ENCODE measurements at regions not wholly inside any gene's neighbourhood (a gene's known extent, or its start where the extent isn't known, plus 50 kb on each side); places are given as distances from the start of the nearest gene placed in this dataset.
"Not testable (repeated sequence)": the region's sequence is repeated elsewhere in the genome, so short reads cannot be mapped to it uniquely, and the experiment has no call there.

DNA sequence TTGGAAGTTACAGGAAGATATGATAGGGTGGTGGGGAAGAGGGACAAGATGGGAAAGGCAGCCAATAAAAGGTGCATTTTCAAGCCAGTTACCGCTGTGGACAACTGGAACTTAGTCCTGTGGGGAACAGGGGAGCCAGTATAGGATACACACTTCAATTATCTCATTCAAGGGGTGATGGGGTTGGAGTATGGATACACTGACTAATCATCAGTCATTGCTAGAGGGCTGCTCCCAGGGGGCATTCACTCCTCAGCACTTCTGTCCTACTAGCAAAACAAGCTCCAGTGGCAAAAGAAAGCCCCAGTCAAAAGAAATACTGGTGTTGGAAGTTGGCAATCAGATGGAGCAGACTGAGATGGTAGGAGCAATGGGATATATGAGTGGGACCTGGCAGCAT, 183.4 kb upstream of the GADL1 start:
- 89% methylated on average over 1 of the region's 1 CpG for WGBS
- H3K36me3 ChIP-seq (ENCODE audit: insufficient read depth), result no peaks in the 10 kb centered on the region
- DNase-seq (ENCODE audit: extremely low spot score), result no peak
- H3K4me1 ChIP-seq (ENCODE audit: insufficient read depth), result no peaks in the 10 kb centered on the region
- H3K27ac ChIP-seq (ENCODE audit: low read depth), result no peak overlapping the region
- H3K4me3 ChIP-seq (ENCODE audit: low read depth, low read length), result no peak overlapping the region

DNA sequence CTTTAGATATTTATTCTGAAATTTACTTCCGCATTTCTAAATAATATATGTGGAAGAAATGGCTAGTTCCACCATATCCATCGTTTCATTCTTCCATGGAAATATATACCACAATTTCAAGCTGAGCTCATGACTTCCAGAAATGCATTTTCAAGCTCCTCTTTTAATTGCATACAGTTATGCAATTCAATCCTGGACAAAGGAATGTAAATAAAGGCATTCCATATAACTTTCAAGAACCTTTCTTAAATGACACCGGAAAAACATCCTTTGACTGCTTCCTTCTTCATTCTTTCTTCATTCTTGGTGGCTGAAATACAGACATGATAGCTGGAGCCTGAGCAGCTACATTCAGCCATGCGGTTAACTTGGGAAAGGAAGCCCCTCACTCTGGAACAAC, 185.2 kb upstream of the GADL1 start:
- Histone ChIP-seq H3K27ac (ENCODE audit: low read depth) (no peak overlapping the region), H3K4me1 (ENCODE audit: insufficient read depth) (no peaks in the 10 kb centered on the region), H3K4me3 (ENCODE audit: low read depth, low read length) (no peak overlapping the region), H3K36me3 (ENCODE audit: insufficient read depth) (no peaks in the 10 kb centered on the region)
- 90% methylated on average over 4 of the region's 4 CpGs for WGBS
- no peak for DNase-seq (ENCODE audit: extremely low spot score)

DNA sequence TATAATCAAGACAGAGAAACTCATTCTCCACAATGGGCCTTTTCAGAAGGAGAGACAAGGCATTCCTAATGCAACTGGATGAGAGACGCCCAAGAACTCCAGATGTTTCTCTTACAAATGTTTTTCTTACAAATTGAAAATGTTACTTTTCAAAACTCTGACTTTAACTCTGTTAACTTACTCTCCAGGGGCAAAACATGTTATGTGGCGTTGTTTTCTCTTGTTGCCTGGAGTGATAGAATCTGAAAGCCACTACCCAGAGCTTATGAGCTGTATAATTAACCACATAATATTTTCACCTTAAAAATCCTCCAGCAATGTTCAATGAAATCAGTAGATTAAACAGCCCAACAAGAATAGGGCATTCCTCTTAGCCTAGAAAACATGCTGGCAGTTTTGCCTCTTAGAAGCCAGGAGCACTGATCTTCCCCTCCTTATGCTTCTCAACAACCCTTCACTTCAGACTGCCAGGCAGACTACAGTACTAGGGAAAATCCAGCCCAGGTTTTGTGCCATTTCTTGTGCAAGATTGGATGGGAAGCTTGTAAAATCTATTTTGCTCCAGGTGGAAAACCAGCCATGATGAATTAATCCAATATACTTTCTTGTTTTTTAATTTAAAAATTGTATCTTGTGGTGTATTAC, 186.7 kb upstream of the GADL1 start:
- DNase-seq (ENCODE audit: extremely low spot score), result no peak
- Histone ChIP-seq H3K4me1 (ENCODE audit: insufficient read depth) (no peaks in the 10 kb centered on the region), H3K27ac (ENCODE audit: low read depth) (no peak overlapping the region), H3K36me3 (ENCODE audit: insufficient read depth) (no peaks in the 10 kb centered on the region), H3K4me3 (ENCODE audit: low read depth, low read length) (no peak overlapping the region)
- 64% methylated on average over 2 of the region's 2 CpGs for WGBS

- H3K4me1 ChIP-seq (ENCODE audit: insufficient read depth), result no peaks in the 10 kb centered on the region
- DNase-seq (ENCODE audit: extremely low spot score), result no peak
- H3K27ac ChIP-seq (ENCODE audit: low read depth), result no peak overlapping the region
- H3K36me3 ChIP-seq (ENCODE audit: insufficient read depth), result no peaks in the 10 kb centered on the region
- H3K4me3 ChIP-seq (ENCODE audit: low read depth, low read length), result no peak overlapping the region
Observed at GRCh38 chr3:31086148-31086547, 191.7 kb upstream of the GADL1 start.

GRCh38 chr3:31086698-31087097, 192.2 kb upstream of the GADL1 start:
- no peak for DNase-seq (ENCODE audit: extremely low spot score)
- H3K4me1 ChIP-seq (ENCODE audit: insufficient read depth), result no peaks in the 10 kb centered on the region
- no peak overlapping the region for H3K27ac ChIP-seq (ENCODE audit: low read depth)
- H3K36me3 ChIP-seq (ENCODE audit: insufficient read depth), result no peaks in the 10 kb centered on the region
- no peak overlapping the region for H3K4me3 ChIP-seq (ENCODE audit: low read depth, low read length)

GRCh38 chr3:31091748-31092147, 197.3 kb upstream of the GADL1 start:
- no peak overlapping the region for H3K4me3 ChIP-seq (ENCODE audit: low read depth, low read length)
- no peaks in the 10 kb centered on the region for H3K36me3 ChIP-seq (ENCODE audit: insufficient read depth)
- no peak for DNase-seq (ENCODE audit: extremely low spot score)
- no peaks in the 10 kb centered on the region for H3K4me1 ChIP-seq (ENCODE audit: insufficient read depth)
- 72% methylated on average over 2 of the region's 2 CpGs for WGBS
- no peak overlapping the region for H3K27ac ChIP-seq (ENCODE audit: low read depth)

DNA sequence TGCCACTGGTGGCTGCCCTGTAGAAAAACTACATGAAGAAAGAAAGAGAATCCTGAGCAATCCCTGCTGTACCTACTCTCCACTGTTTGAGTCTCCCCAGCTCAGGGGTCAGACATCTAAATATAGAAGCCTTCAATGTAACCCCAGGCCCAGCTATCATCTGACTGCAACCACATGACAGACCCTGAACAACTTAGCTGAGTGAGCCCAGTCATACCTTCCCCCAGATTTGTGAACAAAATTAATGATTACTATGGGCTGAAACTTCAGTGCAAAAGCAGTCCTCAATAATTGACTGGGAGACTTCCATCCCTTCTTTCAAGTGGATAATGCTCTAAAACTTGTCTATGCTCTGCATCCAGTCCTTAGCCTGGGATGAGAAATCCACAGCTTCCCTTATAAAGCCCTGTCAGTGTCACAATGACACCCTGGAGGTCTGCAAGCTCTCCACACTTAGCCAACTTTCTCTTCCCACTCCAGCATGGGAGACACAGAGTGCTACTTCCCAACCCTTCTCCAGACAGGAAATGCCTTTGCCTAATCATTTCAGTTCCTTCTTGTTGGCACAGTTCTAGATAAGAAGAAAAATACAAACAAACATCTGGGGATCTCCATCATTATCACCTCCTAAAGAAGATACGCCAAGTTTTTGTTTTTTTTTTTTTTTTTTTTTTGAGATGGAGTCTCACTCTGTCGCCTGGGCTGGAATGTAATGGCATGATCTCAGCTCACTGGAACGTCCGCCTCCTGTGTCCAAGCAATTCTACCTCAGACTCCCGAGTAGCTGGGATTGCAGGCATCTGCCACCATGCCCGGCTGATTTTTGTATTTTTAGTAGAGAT, 198.5 kb upstream of the GADL1 start:
- no peak overlapping the region for H3K4me3 ChIP-seq (ENCODE audit: low read depth, low read length)
- no peak overlapping the region for H3K27ac ChIP-seq (ENCODE audit: low read depth)
- 63% methylated on average over 6 of the region's 6 CpGs for WGBS
- H3K4me1 ChIP-seq (ENCODE audit: insufficient read depth), result no peaks in the 10 kb centered on the region
- H3K36me3 ChIP-seq (ENCODE audit: insufficient read depth), result no peaks in the 10 kb centered on the region
- no peak for DNase-seq (ENCODE audit: extremely low spot score)

- Histone ChIP-seq H3K27ac (ENCODE audit: low read depth) (no peak overlapping the region), H3K4me1 (ENCODE audit: insufficient read depth) (no peaks in the 10 kb centered on the region), H3K4me3 (ENCODE audit: low read depth, low read length) (no peak overlapping the region), H3K36me3 (ENCODE audit: insufficient read depth) (no peaks in the 10 kb centered on the region)
- WGBS, result 87% methylated on average over 3 of the region's 3 CpGs
- no peak for DNase-seq (ENCODE audit: extremely low spot score)
Observed at GRCh38 chr3:31093606-31094005, 199.1 kb upstream of the GADL1 start.

DNA sequence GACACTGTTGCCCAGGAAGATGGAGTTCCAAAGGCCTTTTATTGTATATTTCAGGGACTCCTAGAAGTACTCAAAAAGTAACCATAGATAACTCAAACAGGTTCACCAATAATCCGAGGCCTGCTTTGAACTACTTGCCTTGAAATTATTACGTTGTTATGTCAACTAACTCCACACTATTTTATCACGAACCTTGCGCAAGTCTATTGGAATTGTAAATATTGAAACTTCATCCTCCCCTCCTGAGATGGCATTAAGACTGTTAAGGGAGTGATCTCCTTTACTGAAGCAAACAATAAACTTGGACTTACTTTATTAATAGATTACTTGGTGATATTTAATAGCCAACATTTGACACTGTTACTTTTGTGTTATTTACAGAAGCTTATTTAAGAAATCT, 199.6 kb upstream of the GADL1 start:
- no peak for DNase-seq (ENCODE audit: extremely low spot score)
- no peak overlapping the region for H3K4me3 ChIP-seq (ENCODE audit: low read depth, low read length)
- H3K36me3 ChIP-seq (ENCODE audit: insufficient read depth), result no peaks in the 10 kb centered on the region
- no peaks in the 10 kb centered on the region for H3K4me1 ChIP-seq (ENCODE audit: insufficient read depth)
- no peak overlapping the region for H3K27ac ChIP-seq (ENCODE audit: low read depth)
- WGBS, result 89% methylated on average over 4 of the region's 4 CpGs

DNA sequence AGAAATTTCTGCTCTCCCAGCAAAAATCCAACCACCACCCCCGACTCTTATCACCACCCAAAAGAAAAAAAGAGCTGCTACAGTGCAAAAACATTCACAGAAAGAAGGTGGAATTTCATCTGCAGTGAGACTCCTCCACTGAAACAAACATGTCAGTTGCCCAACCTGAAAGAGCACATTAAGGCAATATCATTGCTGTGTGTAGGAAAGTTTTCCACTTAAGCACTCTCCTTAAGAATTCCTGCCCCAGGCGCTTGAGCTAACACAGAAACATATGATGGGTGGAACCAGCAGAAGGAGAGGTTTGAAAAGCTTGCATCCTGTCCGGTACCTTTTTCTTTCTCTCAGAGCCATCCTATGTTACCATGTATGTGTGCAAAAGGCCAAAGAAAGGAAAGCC, 200.8 kb upstream of the GADL1 start:
- no peaks in the 10 kb centered on the region for H3K36me3 ChIP-seq (ENCODE audit: insufficient read depth)
- no peak overlapping the region for H3K27ac ChIP-seq (ENCODE audit: low read depth)
- WGBS, result 87% methylated on average over 3 of the region's 3 CpGs
- no peaks in the 10 kb centered on the region for H3K4me1 ChIP-seq (ENCODE audit: insufficient read depth)
- no peak overlapping the region for H3K4me3 ChIP-seq (ENCODE audit: low read depth, low read length)
- no peak for DNase-seq (ENCODE audit: extremely low spot score)

DNA sequence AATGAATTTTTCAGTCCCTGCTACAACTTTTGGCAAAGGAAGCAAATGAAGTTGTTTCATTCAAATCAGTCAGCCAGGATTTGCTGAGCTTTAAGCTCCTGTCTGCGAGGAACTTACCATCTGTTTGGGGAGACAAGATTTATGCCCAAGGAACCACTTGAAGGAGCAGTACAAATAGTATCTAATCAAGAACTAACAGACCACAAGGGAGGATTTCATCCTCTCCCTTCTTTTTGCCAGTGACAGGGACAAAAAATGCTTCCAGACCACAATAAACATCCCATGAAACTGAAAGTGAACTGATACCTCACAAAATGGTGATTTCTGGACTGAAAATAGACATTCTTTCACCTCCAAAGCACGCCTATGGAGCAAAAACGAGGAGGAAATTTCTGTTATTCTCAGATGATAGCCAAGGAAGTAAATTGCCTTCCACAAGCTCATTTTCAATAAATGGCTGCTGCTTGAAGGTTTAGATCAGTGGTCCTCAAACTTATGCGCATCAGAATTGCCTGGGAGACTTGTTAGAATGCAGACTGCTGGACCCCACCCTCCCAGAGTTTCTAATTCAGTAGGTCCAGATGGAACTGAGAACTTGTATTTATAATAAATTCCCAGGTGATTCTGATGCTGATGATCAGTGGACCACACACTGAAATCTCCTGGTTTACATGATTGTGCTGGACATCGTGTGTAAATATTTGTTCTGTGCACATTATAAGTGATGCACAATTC, 202.4 kb upstream of the GADL1 start:
- H3K4me1 ChIP-seq (ENCODE audit: insufficient read depth), result no peaks in the 10 kb centered on the region
- H3K4me3 ChIP-seq (ENCODE audit: low read depth, low read length), result no peak overlapping the region
- H3K27ac ChIP-seq (ENCODE audit: low read depth), result no peak overlapping the region
- WGBS, result 71% methylated on average over 5 of the region's 5 CpGs
- H3K36me3 ChIP-seq (ENCODE audit: insufficient read depth), result no peaks in the 10 kb centered on the region
- DNase-seq (ENCODE audit: extremely low spot score), result no peak

DNA sequence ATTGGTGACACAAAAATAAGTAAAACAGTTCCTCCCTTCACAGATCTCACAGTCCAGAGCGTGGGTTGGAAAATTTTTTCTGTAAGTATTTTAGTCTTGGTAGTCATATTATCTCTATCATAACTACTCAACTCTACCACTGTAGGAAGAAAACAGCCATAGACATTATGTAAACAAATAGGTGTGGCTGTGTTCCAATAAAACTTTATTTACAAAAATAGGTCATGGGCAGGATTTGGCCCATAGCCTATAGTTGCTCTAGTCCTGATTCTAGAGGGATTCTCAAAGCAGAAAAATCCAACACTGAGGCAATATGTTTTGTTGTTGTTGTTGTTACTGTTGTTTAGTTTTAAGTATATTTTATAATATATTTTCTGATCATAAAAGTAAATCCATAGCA, 206.1 kb upstream of the GADL1 start:
- no peaks in the 10 kb centered on the region for H3K36me3 ChIP-seq (ENCODE audit: insufficient read depth)
- 97% methylated on average over 1 of the region's 1 CpG for WGBS
- no peaks in the 10 kb centered on the region for H3K4me1 ChIP-seq (ENCODE audit: insufficient read depth)
- H3K4me3 ChIP-seq (ENCODE audit: low read depth, low read length), result no peak overlapping the region
- DNase-seq (ENCODE audit: extremely low spot score), result no peak
- no peak overlapping the region for H3K27ac ChIP-seq (ENCODE audit: low read depth)

DNA sequence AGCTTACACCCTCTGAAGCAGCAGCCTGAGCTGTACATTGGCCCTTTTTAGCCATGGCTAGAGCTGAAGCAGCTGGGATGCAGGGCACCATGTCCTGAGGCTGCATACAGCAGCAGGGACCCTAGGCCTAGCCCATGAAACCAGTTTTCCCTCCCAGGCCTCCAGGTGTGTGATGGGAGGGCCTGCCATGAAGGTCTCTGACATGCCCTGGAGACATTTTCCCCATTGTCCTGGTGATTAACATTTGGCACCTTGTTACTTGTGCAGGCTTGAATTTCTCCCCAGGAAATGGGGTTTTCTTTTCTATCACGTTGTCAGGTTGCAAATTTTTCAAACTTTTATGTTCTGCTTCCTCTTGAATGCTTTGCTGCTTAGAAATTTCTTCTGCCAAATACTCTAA, 206.8 kb upstream of the GADL1 start:
- H3K27ac ChIP-seq (ENCODE audit: low read depth); DNase-seq (ENCODE audit: extremely low spot score); H3K4me1 ChIP-seq (ENCODE audit: insufficient read depth); H3K36me3 ChIP-seq (ENCODE audit: insufficient read depth); H3K4me3 ChIP-seq (ENCODE audit: low read depth, low read length): not testable (repeated sequence)
- 39% methylated on average over 1 of the region's 1 CpG for WGBS
